WTC11 (cell line): ENCODE measurements at regions not wholly inside any gene's neighbourhood (a gene's known extent, or its start where the extent isn't known, plus 50 kb on each side); places are given as distances from the start of the nearest gene placed in this dataset.

Source experiments
- ATAC-seq: fragments of 200-7000 bp; cut with Tn5 transposase; 2 replicates; pipeline ENCODE4 v1.10.0; 2021; ENCODE audit warnings: mild to moderate bottlenecking, moderate library complexity
- CTCF ChIA-PET: fragments of 300-600 bp; sonication (Branson Sonifier 250); formaldehyde crosslinking; loops from one replicate; lab custom pipeline; 2021; ENCODE audit warnings: antibody characterized with exemption; lab: Charles Lee
- POLR2A ChIA-PET: fragments of 350-600 bp; sonication (Branson Sonifier 250); formaldehyde crosslinking; loops from one replicate; lab custom pipeline; 2021; ENCODE audit warnings: antibody characterized with exemption; lab: Charles Lee
- DNase-seq: peaks from one replicate; pipeline ENCODE4 v3.0.0; 2021; ENCODE audit warnings: low spot score
- H3K27ac Mint-ChIP-seq: 2 replicates; pipeline ENCODE4 v1.8.0; 2021; ENCODE audit warnings: mixed read lengths
- H3K27me3 Mint-ChIP-seq: 2 replicates; pipeline ENCODE4 v1.8.0; 2021; ENCODE audit warnings: low read depth, mild to moderate bottlenecking, moderate library complexity, mixed read lengths
- H3K36me3 Mint-ChIP-seq: 2 replicates; pipeline ENCODE4 v1.8.0; 2021; ENCODE audit warnings: mixed read lengths
- H3K4me1 Mint-ChIP-seq: 2 replicates; pipeline ENCODE4 v1.8.0; 2022; ENCODE audit warnings: mixed read lengths
- H3K4me3 Mint-ChIP-seq: 2 replicates; pipeline ENCODE4 v1.8.0; 2021; ENCODE audit warnings: mild to moderate bottlenecking, moderate library complexity, mixed read lengths
- H3K9me3 Mint-ChIP-seq: 2 replicates; pipeline ENCODE4 v1.8.0; 2021; ENCODE audit warnings: mixed read lengths
- CREM ChIP-seq: sonication (generic); formaldehyde crosslinking; IDR thresholded peaks from 2 replicates; pipeline ENCODE4 v1.8.1; 2022; ENCODE audit warnings: mild to moderate bottlenecking, missing genetic modification reagents, moderate library complexity
- FOXJ3 ChIP-seq: sonication (generic); formaldehyde crosslinking; IDR thresholded peaks from 2 replicates; pipeline ENCODE4 v1.9.0; 2021; ENCODE audit warnings: missing genetic modification reagents, mild to moderate bottlenecking, borderline replicate concordance
- KAT7 ChIP-seq: sonication (generic); formaldehyde crosslinking; IDR thresholded peaks from 2 replicates; pipeline ENCODE4 v1.8.1; 2023; ENCODE audit warnings: missing genetic modification reagents, mild to moderate bottlenecking, borderline replicate concordance
- MXD4 ChIP-seq: fragments of 250-450 bp; sonication (Bioruptor Pico); IDR thresholded peaks from 2 replicates; pipeline ENCODE4 v1.8.0; 2021; ENCODE audit warnings: mild to moderate bottlenecking, moderate library complexity, borderline replicate concordance
- NFATC4 ChIP-seq: fragments of 250-450 bp; sonication (Bioruptor Pico); IDR thresholded peaks from 2 replicates; pipeline ENCODE4 v1.9.0; 2021; ENCODE audit warnings: mild to moderate bottlenecking
- PRRX2 ChIP-seq: fragments of 250-450 bp; sonication (Bioruptor Pico); IDR thresholded peaks from 2 replicates; pipeline ENCODE4 v1.8.0; 2021; ENCODE audit warnings: mild to moderate bottlenecking
- SOX15 ChIP-seq: fragments of 250-450 bp; sonication (Bioruptor Pico); IDR thresholded peaks from 2 replicates; pipeline ENCODE4 v1.9.0; 2021; ENCODE audit warnings: mild to moderate bottlenecking
- ZNF219 ChIP-seq: sonication (generic); formaldehyde crosslinking; IDR thresholded peaks from 2 replicates; pipeline ENCODE4 v1.8.0; 2023; ENCODE audit warnings: missing genetic modification reagents, mild to moderate bottlenecking, borderline replicate concordance
- ZNF232 ChIP-seq: sonication (generic); formaldehyde crosslinking; IDR thresholded peaks from 2 replicates; pipeline ENCODE4 v1.8.0; 2022; ENCODE audit warnings: mild to moderate bottlenecking, missing genetic modification reagents
- ZNF263 ChIP-seq: sonication (generic); formaldehyde crosslinking; IDR thresholded peaks from 2 replicates; pipeline ENCODE4 v1.8.1; 2022; ENCODE audit warnings: low read depth, mild to moderate bottlenecking, moderate library complexity, missing genetic modification reagents
- TF ChIP-seq, protein P1 (sequence below): sonication (generic); formaldehyde crosslinking; IDR thresholded peaks from 2 replicates; pipeline ENCODE4 v1.8.1; 2023; ENCODE audit warnings: mild to moderate bottlenecking, missing genetic modification reagents, borderline replicate concordance
- TF ChIP-seq, protein P2 (sequence below): fragments of 200-600 bp; IDR thresholded peaks from 2 replicates; pipeline ENCODE4 v1.8.0; 2022; ENCODE audit warnings: antibody characterized with exemption
- TF ChIP-seq, protein P3 (sequence below): sonication (generic); formaldehyde crosslinking; conservative IDR thresholded peaks from 2 replicates; pipeline ENCODE4 v1.8.1; 2022; ENCODE audit warnings: mild to moderate bottlenecking, missing genetic modification reagents
- TF ChIP-seq, protein P4 (sequence below): sonication (generic); formaldehyde crosslinking; IDR thresholded peaks from 2 replicates; pipeline ENCODE4 v1.8.1; 2023; ENCODE audit warnings: mild to moderate bottlenecking, missing genetic modification reagents

DNA sequence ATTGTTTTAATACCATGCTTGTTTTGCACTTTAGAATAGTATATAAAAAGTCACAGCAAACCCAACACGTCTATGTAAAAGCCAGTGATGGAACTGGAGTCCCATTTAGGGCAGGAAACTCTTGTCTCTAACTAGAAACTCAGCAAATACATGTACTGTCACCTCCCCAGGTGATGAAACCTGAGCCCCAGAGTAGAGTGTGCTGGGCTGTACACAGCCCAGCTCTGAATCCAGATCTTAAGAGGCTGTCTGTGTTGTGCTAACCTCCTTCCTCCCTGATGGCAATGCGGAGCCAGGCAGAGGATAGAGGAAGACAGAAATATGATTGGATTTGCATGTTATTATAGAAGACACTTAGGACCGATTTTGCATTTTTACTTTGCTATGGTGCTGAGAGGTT lies 317.5 kb upstream of the TRIB2 start (continued):
- TF ChIP-seq, protein P1, sequence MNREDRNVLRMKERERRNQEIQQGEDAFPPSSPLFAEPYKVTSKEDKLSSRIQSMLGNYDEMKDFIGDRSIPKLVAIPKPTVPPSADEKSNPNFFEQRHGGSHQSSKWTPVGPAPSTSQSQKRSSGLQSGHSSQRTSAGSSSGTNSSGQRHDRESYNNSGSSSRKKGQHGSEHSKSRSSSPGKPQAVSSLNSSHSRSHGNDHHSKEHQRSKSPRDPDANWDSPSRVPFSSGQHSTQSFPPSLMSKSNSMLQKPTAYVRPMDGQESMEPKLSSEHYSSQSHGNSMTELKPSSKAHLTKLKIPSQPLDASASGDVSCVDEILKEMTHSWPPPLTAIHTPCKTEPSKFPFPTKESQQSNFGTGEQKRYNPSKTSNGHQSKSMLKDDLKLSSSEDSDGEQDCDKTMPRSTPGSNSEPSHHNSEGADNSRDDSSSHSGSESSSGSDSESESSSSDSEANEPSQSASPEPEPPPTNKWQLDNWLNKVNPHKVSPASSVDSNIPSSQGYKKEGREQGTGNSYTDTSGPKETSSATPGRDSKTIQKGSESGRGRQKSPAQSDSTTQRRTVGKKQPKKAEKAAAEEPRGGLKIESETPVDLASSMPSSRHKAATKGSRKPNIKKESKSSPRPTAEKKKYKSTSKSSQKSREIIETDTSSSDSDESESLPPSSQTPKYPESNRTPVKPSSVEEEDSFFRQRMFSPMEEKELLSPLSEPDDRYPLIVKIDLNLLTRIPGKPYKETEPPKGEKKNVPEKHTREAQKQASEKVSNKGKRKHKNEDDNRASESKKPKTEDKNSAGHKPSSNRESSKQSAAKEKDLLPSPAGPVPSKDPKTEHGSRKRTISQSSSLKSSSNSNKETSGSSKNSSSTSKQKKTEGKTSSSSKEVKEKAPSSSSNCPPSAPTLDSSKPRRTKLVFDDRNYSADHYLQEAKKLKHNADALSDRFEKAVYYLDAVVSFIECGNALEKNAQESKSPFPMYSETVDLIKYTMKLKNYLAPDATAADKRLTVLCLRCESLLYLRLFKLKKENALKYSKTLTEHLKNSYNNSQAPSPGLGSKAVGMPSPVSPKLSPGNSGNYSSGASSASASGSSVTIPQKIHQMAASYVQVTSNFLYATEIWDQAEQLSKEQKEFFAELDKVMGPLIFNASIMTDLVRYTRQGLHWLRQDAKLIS (CRISPR knock-in tag): no peak
- TF ChIP-seq, protein P2, sequence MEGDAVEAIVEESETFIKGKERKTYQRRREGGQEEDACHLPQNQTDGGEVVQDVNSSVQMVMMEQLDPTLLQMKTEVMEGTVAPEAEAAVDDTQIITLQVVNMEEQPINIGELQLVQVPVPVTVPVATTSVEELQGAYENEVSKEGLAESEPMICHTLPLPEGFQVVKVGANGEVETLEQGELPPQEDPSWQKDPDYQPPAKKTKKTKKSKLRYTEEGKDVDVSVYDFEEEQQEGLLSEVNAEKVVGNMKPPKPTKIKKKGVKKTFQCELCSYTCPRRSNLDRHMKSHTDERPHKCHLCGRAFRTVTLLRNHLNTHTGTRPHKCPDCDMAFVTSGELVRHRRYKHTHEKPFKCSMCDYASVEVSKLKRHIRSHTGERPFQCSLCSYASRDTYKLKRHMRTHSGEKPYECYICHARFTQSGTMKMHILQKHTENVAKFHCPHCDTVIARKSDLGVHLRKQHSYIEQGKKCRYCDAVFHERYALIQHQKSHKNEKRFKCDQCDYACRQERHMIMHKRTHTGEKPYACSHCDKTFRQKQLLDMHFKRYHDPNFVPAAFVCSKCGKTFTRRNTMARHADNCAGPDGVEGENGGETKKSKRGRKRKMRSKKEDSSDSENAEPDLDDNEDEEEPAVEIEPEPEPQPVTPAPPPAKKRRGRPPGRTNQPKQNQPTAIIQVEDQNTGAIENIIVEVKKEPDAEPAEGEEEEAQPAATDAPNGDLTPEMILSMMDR: no peak
- no peak for TF ChIP-seq ZNF263 (CRISPR knock-in tag)

DNA sequence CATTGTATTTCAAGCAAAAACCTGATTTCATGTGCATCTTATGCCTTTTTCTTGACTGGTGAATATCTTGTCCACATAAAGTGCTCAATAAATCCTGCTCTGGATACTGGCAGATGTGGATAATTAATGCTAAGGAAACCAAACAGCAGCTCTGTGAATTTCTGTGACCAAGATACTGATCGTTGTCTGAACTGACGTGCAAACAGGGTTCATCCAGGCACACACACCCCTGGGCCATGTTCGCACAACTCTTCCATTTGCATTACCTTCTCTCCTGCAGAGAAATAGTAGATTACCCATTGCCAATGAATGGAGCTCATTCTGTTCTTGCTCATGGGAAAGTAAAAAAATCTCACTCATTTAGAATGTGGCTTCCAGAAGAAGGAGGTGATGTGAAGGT lies 316.2 kb upstream of the TRIB2 start:
- H3K4me3 Mint-ChIP-seq: no peak overlapping the region
- ChIA-PET POLR2A (no interaction called here), CTCF (no interaction called here)
- peaks cover 19% of the 10 kb centered on the region for H3K27me3 Mint-ChIP-seq
- H3K27ac Mint-ChIP-seq: no peak overlapping the region
- peaks cover 54% of the 10 kb centered on the region for H3K4me1 Mint-ChIP-seq
- H3K9me3 Mint-ChIP-seq: peaks cover 31% of the 10 kb centered on the region
- no peak for DNase-seq
- no peak for ATAC-seq
- peaks cover 30% of the 10 kb centered on the region for H3K36me3 Mint-ChIP-seq
- TF ChIP-seq, protein P3, sequence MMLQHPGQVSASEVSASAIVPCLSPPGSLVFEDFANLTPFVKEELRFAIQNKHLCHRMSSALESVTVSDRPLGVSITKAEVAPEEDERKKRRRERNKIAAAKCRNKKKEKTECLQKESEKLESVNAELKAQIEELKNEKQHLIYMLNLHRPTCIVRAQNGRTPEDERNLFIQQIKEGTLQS (CRISPR knock-in tag): no peak
- TF ChIP-seq FOXJ3 (CRISPR knock-in tag) (no peak), KAT7 (CRISPR knock-in tag) (no peak), SOX15 (CRISPR knock-in tag) (no peak), ZNF219 (no peak), MXD4 (CRISPR knock-in tag) (no peak), CREM (no peak), PRRX2 (no peak), NFATC4 (no peak), ZNF232 (CRISPR knock-in tag) (no peak)
- TF ChIP-seq, protein P4, sequence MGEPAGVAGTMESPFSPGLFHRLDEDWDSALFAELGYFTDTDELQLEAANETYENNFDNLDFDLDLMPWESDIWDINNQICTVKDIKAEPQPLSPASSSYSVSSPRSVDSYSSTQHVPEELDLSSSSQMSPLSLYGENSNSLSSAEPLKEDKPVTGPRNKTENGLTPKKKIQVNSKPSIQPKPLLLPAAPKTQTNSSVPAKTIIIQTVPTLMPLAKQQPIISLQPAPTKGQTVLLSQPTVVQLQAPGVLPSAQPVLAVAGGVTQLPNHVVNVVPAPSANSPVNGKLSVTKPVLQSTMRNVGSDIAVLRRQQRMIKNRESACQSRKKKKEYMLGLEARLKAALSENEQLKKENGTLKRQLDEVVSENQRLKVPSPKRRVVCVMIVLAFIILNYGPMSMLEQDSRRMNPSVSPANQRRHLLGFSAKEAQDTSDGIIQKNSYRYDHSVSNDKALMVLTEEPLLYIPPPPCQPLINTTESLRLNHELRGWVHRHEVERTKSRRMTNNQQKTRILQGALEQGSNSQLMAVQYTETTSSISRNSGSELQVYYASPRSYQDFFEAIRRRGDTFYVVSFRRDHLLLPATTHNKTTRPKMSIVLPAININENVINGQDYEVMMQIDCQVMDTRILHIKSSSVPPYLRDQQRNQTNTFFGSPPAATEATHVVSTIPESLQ (CRISPR knock-in tag): no peak
- TF ChIP-seq, protein P1 (CRISPR knock-in tag): no peak
